Left hindlimb (tissue), 1 donor: ENCODE measurements at regions not wholly inside any gene's neighbourhood (a gene's known extent, or its start where the extent isn't known, plus 50 kb on each side); places are given as distances from the start of the nearest gene placed in this dataset.

ENCODE experiments used
- DNase-seq: peaks from one replicate; pipeline ENCODE4 v3.0.0-alpha.2; 2018

- peak; percentile 81 for DNase-seq
Observed at GRCh38 chr10:123582084-123582989, 83.8 kb upstream of the GPR26 start.

GRCh38 chr10:123583639-123584418 lies 82.3 kb upstream of the GPR26 start:
- DNase-seq = peak; percentile 90

- no peak for DNase-seq
Observed at GRCh38 chr10:123584419-123584775, 81.8 kb upstream of the GPR26 start.

- no peak for DNase-seq
Observed at GRCh38 chr10:123585477-123586445, 80.4 kb upstream of the GPR26 start.

- DNase-seq = no peak
Observed at GRCh38 chr10:123587110-123587509, 79.0 kb upstream of the GPR26 start.

- no peak for DNase-seq
Observed at GRCh38 chr10:123588386-123588914, 77.7 kb upstream of the GPR26 start.

- DNase-seq = no peak
Observed at GRCh38 chr10:123595661-123596060, 70.5 kb upstream of the GPR26 start.

- no peak for DNase-seq
Observed at GRCh38 chr10:123597676-123598075, 68.5 kb upstream of the GPR26 start.

- no peak for DNase-seq
Observed at GRCh38 chr10:123599366-123599849, 66.7 kb upstream of the GPR26 start.

- DNase-seq = no peak
Observed at GRCh38 chr10:123600177-123600576, 66.0 kb upstream of the GPR26 start.

- DNase-seq = no peak
Observed at GRCh38 chr10:123603130-123603529, 63.0 kb upstream of the GPR26 start.

- no peak for DNase-seq
Observed at GRCh38 chr10:123604506-123604905, 61.6 kb upstream of the GPR26 start.

- DNase-seq = no peak
Observed at GRCh38 chr10:123606006-123606405, 60.1 kb upstream of the GPR26 start.

- DNase-seq = no peak
Observed at GRCh38 chr10:123606955-123607354, 59.2 kb upstream of the GPR26 start.

- no peak for DNase-seq
Observed at GRCh38 chr10:123607386-123607785, 58.8 kb upstream of the GPR26 start.

- DNase-seq = no peak
Observed at GRCh38 chr10:123608047-123608446, 58.1 kb upstream of the GPR26 start.

- DNase-seq = no peak
Observed at GRCh38 chr10:123611243-123611642, 54.9 kb upstream of the GPR26 start.

- DNase-seq = no peak
Observed at GRCh38 chr10:123611876-123612275, 54.3 kb upstream of the GPR26 start.

- no peak for DNase-seq
Observed at GRCh38 chr10:123613346-123613850, 52.8 kb upstream of the GPR26 start.

GRCh38 chr10:123614888-123615287 lies 51.3 kb upstream of the GPR26 start:
- DNase-seq = peak; percentile 57
